Neuronal stem cell (in vitro differentiated cells): ENCODE measurements at regions not wholly inside any gene's neighbourhood (a gene's known extent, or its start where the extent isn't known, plus 50 kb on each side); places are given as distances from the start of the nearest gene placed in this dataset.

Experiments used
- DNase-seq: peaks from one replicate; pipeline ENCODE4 v3.0.0-alpha.2; 2013; ENCODE audit warnings: low spot score
- H2AFZ ChIP-seq: one replicate; pipeline ENCODE4 v1.6.1; 2013; ENCODE audit warnings: mild to moderate bottlenecking, low read length, inconsistent platforms
- H2AK5ac ChIP-seq: 2 replicates; pipeline ENCODE4 v1.6.1; 2013; ENCODE audit warnings: low read depth, mild to moderate bottlenecking, inconsistent platforms, low read length, moderate library complexity, mixed read lengths
- H2BK120ac ChIP-seq: 2 replicates; pipeline ENCODE4 v1.6.1; 2013; ENCODE audit warnings: low read depth, mild to moderate bottlenecking, inconsistent platforms, low read length, moderate library complexity, mixed read lengths
- H2BK12ac ChIP-seq: one replicate; pipeline ENCODE4 v1.6.1; 2013; ENCODE audit warnings: low read length, inconsistent platforms
- H2BK15ac ChIP-seq: 2 replicates; pipeline ENCODE4 v1.6.1; 2013; ENCODE audit warnings: mild to moderate bottlenecking, low read length, inconsistent platforms, mixed read lengths
- H2BK5ac ChIP-seq: one replicate; pipeline ENCODE4 v1.6.1; 2013; ENCODE audit warnings: inconsistent platforms, mild to moderate bottlenecking, low read length, moderate library complexity
- H3K14ac ChIP-seq: one replicate; pipeline ENCODE4 v1.6.1; 2013; ENCODE audit warnings: low read length, inconsistent platforms
- H3K18ac ChIP-seq: 2 replicates; pipeline ENCODE4 v1.6.1; 2013; ENCODE audit warnings: low read length, inconsistent platforms
- H3K23ac ChIP-seq: 2 replicates; pipeline ENCODE4 v1.6.1; 2013; ENCODE audit warnings: low read depth, mild to moderate bottlenecking, mixed read lengths, low read length, inconsistent platforms; ENCODE audit not compliant: poor library complexity
- H3K27ac ChIP-seq: replicated peaks from 3 replicates; pipeline ENCODE4 v1.5.1; 2013; ENCODE audit warnings: low read length, inconsistent platforms
- H3K27me3 ChIP-seq, 3 experiments: 2 replicates each; pipeline ENCODE4 v1.6.1; 2013; ENCODE audit warnings: low read length in 3 of 3, mild to moderate bottlenecking in 2 of 3, inconsistent platforms in 1 of 3, low read depth in 1 of 3, mixed read lengths in 1 of 3, moderate library complexity in 1 of 3; ENCODE audit not compliant: control insufficient read depth in 3 of 3, insufficient read depth in 3 of 3
- H3K36me3 ChIP-seq, 2 donors: replicated peaks in 1 of 2; 2 replicates each; pipeline ENCODE4 v1.6.1; 2013; ENCODE audit warnings: low read length in 2 of 2; ENCODE audit not compliant: control insufficient read depth in 2 of 2, insufficient read depth in 2 of 2
- H3K4ac ChIP-seq: 2 replicates; pipeline ENCODE4 v1.6.1; 2013; ENCODE audit warnings: inconsistent platforms, mild to moderate bottlenecking, low read length, moderate library complexity
- H3K4me1 ChIP-seq, 2 donors: 1 replicate in 1 of 2; 2 replicates in 1 of 2; pipeline ENCODE4 v1.6.1; 2013; ENCODE audit warnings: low read length in 2 of 2, low read depth in 1 of 2; ENCODE audit not compliant: control insufficient read depth in 2 of 2, insufficient read depth in 1 of 2
- H3K4me2 ChIP-seq: one replicate; pipeline ENCODE4 v1.6.1; 2013; ENCODE audit warnings: mild to moderate bottlenecking, low read length, inconsistent platforms; ENCODE audit not compliant: insufficient read depth, poor library complexity, severe bottlenecking
- H3K4me3 ChIP-seq, 2 donors: 2 replicates each; pipeline ENCODE4 v1.5.1; 2013; ENCODE audit warnings: low read length in 2 of 2, mild to moderate bottlenecking in 2 of 2, inconsistent platforms in 1 of 2, moderate library complexity in 1 of 2
- H3K79me1 ChIP-seq: one replicate; pipeline ENCODE4 v1.6.1; 2013; ENCODE audit warnings: low read depth, mild to moderate bottlenecking, inconsistent platforms, low read length, moderate library complexity
- H3K9ac ChIP-seq: one replicate; pipeline ENCODE4 v1.6.1; 2013; ENCODE audit warnings: mild to moderate bottlenecking, low read depth, low read length, inconsistent platforms; ENCODE audit not compliant: poor library complexity
- H3K9me3 ChIP-seq, 2 donors: replicated peaks in 1 of 2; 2 replicates each; pipeline versions ENCODE3 to v1.6.1; 2013; ENCODE audit warnings: low read length in 2 of 2, mild to moderate bottlenecking in 2 of 2, inconsistent platforms in 1 of 2, low read depth in 1 of 2, mixed read lengths in 1 of 2, moderate library complexity in 1 of 2; ENCODE audit not compliant: control insufficient read depth in 2 of 2, insufficient read depth in 1 of 2
- H4K8ac ChIP-seq: one replicate; pipeline ENCODE4 v1.6.1; 2013; ENCODE audit warnings: low read depth, mild to moderate bottlenecking, inconsistent platforms, low read length, moderate library complexity
- H4K91ac ChIP-seq: one replicate; pipeline ENCODE4 v1.6.1; 2013; ENCODE audit warnings: low read length, low read depth, mild to moderate bottlenecking, inconsistent platforms; ENCODE audit not compliant: poor library complexity
- WGBS, 2 donors: extraction: QIAGEN DNeasy Blood & Tissue Kit; methylation state at CpG; one replicate each; pipeline ENCODE4 v1.1.7; 2013; ENCODE audit warnings: missing lambda C conversion rate in 2 of 2, mixed read lengths in 1 of 2; ENCODE audit not compliant: insufficient read length in 2 of 2, insufficient replicate concordance in 1 of 2; ENCODE audit errors: extremely low coverage in 2 of 2; 5-methylcytosine and 5-hydroxymethylcytosine counted together

GRCh38 chr12:115813256-115813655, 464.2 kb downstream of the MED13L start:
- no peak overlapping the region for H2BK120ac ChIP-seq
- H2BK5ac ChIP-seq, result no peak overlapping the region
- no peak overlapping the region for H2BK12ac ChIP-seq
- DNase-seq, result no peak
- H2AFZ ChIP-seq, result no peak overlapping the region
- no peaks in the 10 kb centered on the region for H3K9me3 ChIP-seq
- H2BK15ac ChIP-seq, result no peak overlapping the region
- H3K36me3 ChIP-seq, result no peaks in the 10 kb centered on the region
- H3K9ac ChIP-seq, result no peak overlapping the region
- no peaks in the 10 kb centered on the region for H3K4me1 ChIP-seq
- no peak overlapping the region for H3K27ac ChIP-seq
- H3K18ac ChIP-seq, result no peak overlapping the region
- H3K4me2 ChIP-seq, result no peak overlapping the region
- no peak overlapping the region for H3K4me3 ChIP-seq
- H3K4ac ChIP-seq, result no peak overlapping the region
- H4K91ac ChIP-seq, result no peak overlapping the region
- H2AK5ac ChIP-seq, result no peak overlapping the region
- H3K79me1 ChIP-seq, result no peaks in the 10 kb centered on the region
- H3K23ac ChIP-seq, result no peak overlapping the region
- H3K14ac ChIP-seq, result no peak overlapping the region
- WGBS, 2 donors, result no CpG with 5 or more reads among the region's 2 CpGs
- no peak overlapping the region for H4K8ac ChIP-seq
- H3K27me3 ChIP-seq, result no peaks in the 10 kb centered on the region

GRCh38 chr12:115811929-115812328, 465.6 kb downstream of the MED13L start:
- Histone ChIP-seq H3K23ac (no peak overlapping the region), H3K27ac (no peak overlapping the region), H3K4me1 (no peaks in the 10 kb centered on the region), H3K4ac (no peak overlapping the region), H3K79me1 (no peaks in the 10 kb centered on the region), H3K27me3 (no peaks in the 10 kb centered on the region), H2AK5ac (no peak overlapping the region), H3K14ac (no peak overlapping the region), H3K4me2 (no peak overlapping the region), H3K9ac (no peak overlapping the region), H2BK120ac (no peak overlapping the region), H4K91ac (no peak overlapping the region), H4K8ac (no peak overlapping the region), H3K4me3 (no peak overlapping the region), H2AFZ (no peak overlapping the region), H2BK15ac (no peak overlapping the region), H3K36me3 (no peaks in the 10 kb centered on the region), H2BK5ac (no peak overlapping the region), H3K9me3 (no peaks in the 10 kb centered on the region), H3K18ac (no peak overlapping the region), H2BK12ac (no peak overlapping the region)
- no CpG with 5 or more reads among the region's 1 CpG for WGBS, 2 donors
- DNase-seq, result no peak

GRCh38 chr12:115811045-115811444, 466.4 kb downstream of the MED13L start:
- Histone ChIP-seq H3K4me3 (no peak overlapping the region), H3K79me1 (no peaks in the 10 kb centered on the region), H3K23ac (no peak overlapping the region), H3K4ac (no peak overlapping the region), H3K27ac (no peak overlapping the region), H4K8ac (no peak overlapping the region), H2BK120ac (no peak overlapping the region), H2BK15ac (no peak overlapping the region), H3K27me3 (no peaks in the 10 kb centered on the region), H3K14ac (no peak overlapping the region), H2AFZ (no peak overlapping the region), H3K36me3 (no peaks in the 10 kb centered on the region), H3K18ac (no peak overlapping the region), H3K4me2 (no peak overlapping the region), H2BK12ac (no peak overlapping the region), H3K4me1 (no peaks in the 10 kb centered on the region), H2BK5ac (no peak overlapping the region), H4K91ac (no peak overlapping the region), H3K9me3 (no peaks in the 10 kb centered on the region), H3K9ac (no peak overlapping the region), H2AK5ac (no peak overlapping the region)
- no CpG with 5 or more reads among the region's 4 CpGs for WGBS, 2 donors
- DNase-seq, result no peak

- H2BK5ac ChIP-seq, result no peak overlapping the region
- H3K4me3 ChIP-seq, result no peak overlapping the region
- no peaks in the 10 kb centered on the region for H3K27me3 ChIP-seq
- no peaks in the 10 kb centered on the region for H3K79me1 ChIP-seq
- H3K36me3 ChIP-seq, result no peaks in the 10 kb centered on the region
- no peak overlapping the region for H3K23ac ChIP-seq
- H3K18ac ChIP-seq, result no peak overlapping the region
- H3K4me1 ChIP-seq, result no peaks in the 10 kb centered on the region
- no peak overlapping the region for H2AK5ac ChIP-seq
- no peak overlapping the region for H4K91ac ChIP-seq
- WGBS, 2 donors, result no CpG with 5 or more reads among the region's 13 CpGs
- H3K4ac ChIP-seq, result no peak overlapping the region
- H3K4me2 ChIP-seq, result no peak overlapping the region
- H2AFZ ChIP-seq, result no peak overlapping the region
- H3K9ac ChIP-seq, result no peak overlapping the region
- no peak overlapping the region for H2BK120ac ChIP-seq
- no peak overlapping the region for H3K27ac ChIP-seq
- no peak overlapping the region for H4K8ac ChIP-seq
- H3K14ac ChIP-seq, result no peak overlapping the region
- H3K9me3 ChIP-seq, result no peaks in the 10 kb centered on the region
- DNase-seq, result no peak
- H2BK15ac ChIP-seq, result no peak overlapping the region
- no peak overlapping the region for H2BK12ac ChIP-seq
Observed at GRCh38 chr12:115810122-115810901, 467.2 kb downstream of the MED13L start.
